WERI-Rb-1 (cell line): ENCODE measurements at regions not wholly inside any gene's neighbourhood (a gene's known extent, or its start where the extent isn't known, plus 50 kb on each side); places are given as distances from the start of the nearest gene placed in this dataset.

Experiments
- DNase-seq: peaks from one replicate; pipeline ENCODE4 v3.0.0-alpha.2; 2020
- H3K27ac ChIP-seq: fragments of 250-450 bp; sonication (Bioruptor Pico); 2 replicates; pipeline ENCODE4 v1.5.1; 2020; ENCODE audit warnings: mild to moderate bottlenecking, moderate library complexity
- H3K27me3 ChIP-seq: fragments of 250-450 bp; sonication (Bioruptor Pico); 2 replicates; pipeline ENCODE4 v1.5.1; 2021; ENCODE audit warnings: mild to moderate bottlenecking, low read depth, moderate library complexity; ENCODE audit not compliant: insufficient read depth, severe bottlenecking
- H3K36me3 ChIP-seq: fragments of 250-450 bp; sonication (Bioruptor Pico); 2 replicates; pipeline ENCODE4 v1.5.1; 2020; ENCODE audit warnings: mild to moderate bottlenecking, moderate library complexity
- H3K4me3 ChIP-seq: 2 replicates; pipeline ENCODE4 v1.5.1; 2011; ENCODE audit warnings: low read depth, mild to moderate bottlenecking, control low read depth, low read length
- H3K9me3 ChIP-seq: fragments of 250-450 bp; sonication (Bioruptor Pico); 2 replicates; pipeline ENCODE4 v1.5.1; 2021; ENCODE audit warnings: mild to moderate bottlenecking, moderate library complexity; ENCODE audit not compliant: severe bottlenecking
- CTCF ChIP-seq: IDR thresholded peaks from 2 replicates; pipeline ENCODE4 v1.5.1; 2011; ENCODE audit warnings: low read depth, mild to moderate bottlenecking, control low read depth, inconsistent platforms, low read length

- H3K27me3 ChIP-seq: no peaks in the 10 kb centered on the region
- no peak for DNase-seq
- H3K36me3 ChIP-seq: no peaks in the 10 kb centered on the region
- no peak overlapping the region for H3K4me3 ChIP-seq
- no peaks in the 10 kb centered on the region for H3K9me3 ChIP-seq
- TF ChIP-seq CTCF: no peak
- no peak overlapping the region for H3K27ac ChIP-seq
These were observed 140.1 kb upstream of the ZNF92 start for GRCh38 chr7:65233409-65234034.

- no peaks in the 10 kb centered on the region for H3K27me3 ChIP-seq
These were observed 143.4 kb upstream of the ZNF92 start for GRCh38 chr7:65230231-65230630.

GRCh38 chr7:65225422-65226006, 148.1 kb upstream of the ZNF92 start:
- Histone ChIP-seq H3K27me3 (no peaks in the 10 kb centered on the region), H3K9me3 (no peaks in the 10 kb centered on the region), H3K27ac (no peak overlapping the region), H3K36me3 (no peaks in the 10 kb centered on the region), H3K4me3 (no peak overlapping the region)
- TF ChIP-seq CTCF: no peak
- DNase-seq: no peak

More at GRCh38 chr7:65230231-65230630, 143.4 kb upstream of the ZNF92 start:
- no peak for DNase-seq
- TF ChIP-seq CTCF: no peak
- Histone ChIP-seq H3K4me3 (no peak overlapping the region), H3K36me3 (no peaks in the 10 kb centered on the region), H3K27ac (no peak overlapping the region), H3K9me3 (no peaks in the 10 kb centered on the region)

GRCh38 chr7:65222655-65223054, 151.0 kb upstream of the ZNF92 start:
- no peak for TF ChIP-seq CTCF
- Histone ChIP-seq H3K4me3 (no peak overlapping the region), H3K27me3 (no peaks in the 10 kb centered on the region), H3K36me3 (no peaks in the 10 kb centered on the region), H3K27ac (no peak overlapping the region), H3K9me3 (no peaks in the 10 kb centered on the region)
- no peak for DNase-seq

- Histone ChIP-seq H3K4me3 (no peak overlapping the region), H3K9me3 (no peaks in the 10 kb centered on the region), H3K27me3 (no peaks in the 10 kb centered on the region), H3K36me3 (no peaks in the 10 kb centered on the region), H3K27ac (no peak overlapping the region)
- no peak for TF ChIP-seq CTCF
- DNase-seq: no peak
These were observed 152.0 kb upstream of the ZNF92 start for GRCh38 chr7:65221683-65222082.

GRCh38 chr7:65219623-65220022, 154.0 kb upstream of the ZNF92 start:
- H3K27ac ChIP-seq: no peak overlapping the region
- no peak overlapping the region for H3K4me3 ChIP-seq
- no peaks in the 10 kb centered on the region for H3K36me3 ChIP-seq
- H3K9me3 ChIP-seq: no peaks in the 10 kb centered on the region
- no peak for DNase-seq
- TF ChIP-seq CTCF: no peak
- H3K27me3 ChIP-seq: no peaks in the 10 kb centered on the region
